ENCODE measurements at regions not wholly inside any gene's neighbourhood (a gene's known extent, or its start where the extent isn't known, plus 50 kb on each side); places are given as distances from the start of the nearest gene placed in this dataset.
"Not testable (repeated sequence)": the region's sequence is repeated elsewhere in the genome, so short reads cannot be mapped to it uniquely, and the experiment has no call there.

DNA sequence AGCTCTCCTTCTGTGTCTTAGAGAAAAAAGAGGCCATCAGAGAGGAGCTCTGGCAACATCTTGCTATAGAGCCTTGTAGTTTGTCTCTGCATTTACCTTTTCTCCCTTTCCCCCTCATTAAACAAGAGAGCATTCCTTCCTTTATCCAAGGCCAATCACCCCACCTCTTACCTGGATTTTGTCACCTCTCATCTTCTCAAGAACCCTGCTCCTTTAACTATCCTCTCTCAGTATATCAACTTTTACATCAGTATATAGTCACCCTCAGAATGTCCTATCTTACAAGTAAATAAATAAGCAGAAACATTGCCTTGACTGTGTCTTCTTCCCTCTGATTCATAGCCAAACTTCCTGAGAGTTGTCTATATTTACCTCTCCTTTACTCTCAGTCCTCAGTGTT is 105.0 kb upstream of the SLC38A2 start:
- H3K27me3 Mint-ChIP-seq (ENCODE audit: low read depth), result peaks cover 2% of the 10 kb centered on the region
- H3K27ac Mint-ChIP-seq, result no peak overlapping the region
- H3K4me3 Mint-ChIP-seq, result no peak overlapping the region
- H3K9me3 Mint-ChIP-seq, result no peaks in the 10 kb centered on the region
- H3K4me1 Mint-ChIP-seq, result peaks cover 14% of the 10 kb centered on the region
- DNase-seq (ENCODE audit: low spot score in 2 of 2, unreplicated experiment in 2 of 2), result no peak
- TF ChIP-seq CTCF (IDR thresholded peaks at IDR 0.05; ENCODE audit: unreplicated experiment), result no peak
- H3K36me3 Mint-ChIP-seq, result no peaks in the 10 kb centered on the region

GRCh38 chr12:46475972-46476645 is 103.5 kb upstream of the SLC38A2 start:
- Mint-ChIP-seq H3K27me3 (ENCODE audit: low read depth) (peaks cover 2% of the 10 kb centered on the region), H3K4me1 (peaks cover 25% of the 10 kb centered on the region), H3K4me3 (no peak overlapping the region), H3K27ac (no peak overlapping the region), H3K36me3 (no peaks in the 10 kb centered on the region), H3K9me3 (no peaks in the 10 kb centered on the region)
- no peak for TF ChIP-seq CTCF (IDR thresholded peaks at IDR 0.05; ENCODE audit: unreplicated experiment)
- DNase-seq (ENCODE audit: low spot score in 2 of 2, unreplicated experiment in 2 of 2), result no peak

DNA sequence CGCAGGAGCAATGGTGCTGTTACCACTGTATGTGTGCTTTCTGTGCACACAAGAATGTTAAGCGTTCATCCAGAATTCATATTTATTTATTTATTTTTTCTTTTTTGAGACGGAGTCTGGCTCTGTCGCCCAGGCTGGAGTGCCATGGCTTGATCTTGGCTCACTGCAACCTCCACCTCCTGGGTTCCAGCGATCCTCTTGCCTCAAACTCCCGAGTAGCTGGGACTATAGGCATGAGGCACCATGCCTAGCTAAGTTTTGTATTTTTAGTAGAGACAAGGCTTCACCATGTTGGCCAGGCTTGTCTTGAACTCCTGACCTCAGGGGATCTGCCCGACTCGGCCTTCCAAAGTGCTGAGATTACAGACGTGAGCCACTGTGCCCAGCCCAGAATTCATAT is 101.8 kb upstream of the SLC38A2 start:
- H3K4me3 Mint-ChIP-seq; H3K27me3 Mint-ChIP-seq (ENCODE audit: low read depth); DNase-seq (ENCODE audit: low spot score in 2 of 2, unreplicated experiment in 2 of 2); H3K36me3 Mint-ChIP-seq; H3K9me3 Mint-ChIP-seq: not testable (repeated sequence)
- H3K4me1 Mint-ChIP-seq, result peaks cover 27% of the 10 kb centered on the region
- H3K27ac Mint-ChIP-seq, result peak overlapping the region; percentile 64

- Mint-ChIP-seq H3K4me3 (no peak overlapping the region), H3K4me1 (peaks cover 27% of the 10 kb centered on the region), H3K36me3 (no peaks in the 10 kb centered on the region), H3K9me3 (no peaks in the 10 kb centered on the region), H3K27ac (peak overlapping the region; percentile 90), H3K27me3 (ENCODE audit: low read depth) (peaks cover 2% of the 10 kb centered on the region)
- no peak for TF ChIP-seq CTCF (IDR thresholded peaks at IDR 0.05; ENCODE audit: unreplicated experiment)
- no peak for DNase-seq (ENCODE audit: low spot score in 2 of 2, unreplicated experiment in 2 of 2)
Observed at GRCh38 chr12:46473634-46474329, 101.2 kb upstream of the SLC38A2 start.

DNA sequence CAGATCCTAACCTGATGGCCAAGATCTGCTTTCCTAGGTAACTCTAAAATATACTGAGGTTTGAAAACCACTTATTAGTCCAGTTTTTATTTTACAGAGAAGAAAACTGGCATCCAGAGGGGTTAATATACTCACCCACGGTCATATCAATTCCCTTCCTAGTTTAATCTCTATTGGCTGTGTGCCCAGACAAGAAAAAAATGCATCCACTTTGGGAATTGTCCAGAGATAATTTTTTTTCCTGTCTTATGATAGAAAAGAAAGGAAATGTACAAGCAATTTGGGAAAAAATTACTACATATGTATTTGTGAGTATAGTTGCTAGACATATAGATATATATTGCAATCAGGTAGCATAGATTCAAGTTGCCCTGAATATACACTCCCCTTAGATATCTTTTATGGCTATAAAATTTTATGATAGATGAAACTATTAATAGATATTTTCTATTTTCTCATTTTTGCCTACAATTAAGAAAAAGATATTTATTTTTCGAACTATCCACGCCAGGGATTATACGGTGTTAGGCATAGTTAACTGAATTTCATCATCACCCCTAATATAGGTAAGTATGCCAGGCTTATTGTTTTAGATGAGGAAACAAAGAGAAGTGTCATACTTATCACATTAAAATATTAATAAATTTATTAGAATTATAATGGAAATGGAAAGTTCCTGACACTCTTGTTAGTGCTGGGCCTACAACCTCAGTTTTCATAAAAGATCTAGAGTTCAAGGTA is 100.5 kb upstream of the SLC38A2 start:
- H3K36me3 Mint-ChIP-seq, result no peaks in the 10 kb centered on the region
- no peaks in the 10 kb centered on the region for H3K9me3 Mint-ChIP-seq
- no peak for TF ChIP-seq CTCF (IDR thresholded peaks at IDR 0.05; ENCODE audit: unreplicated experiment)
- H3K4me1 Mint-ChIP-seq, result peaks cover 27% of the 10 kb centered on the region
- H3K27ac Mint-ChIP-seq, result peak overlapping the region; percentile 90
- no peak for DNase-seq (ENCODE audit: low spot score in 2 of 2, unreplicated experiment in 2 of 2)
- H3K27me3 Mint-ChIP-seq (ENCODE audit: low read depth), result peaks cover 2% of the 10 kb centered on the region
- H3K4me3 Mint-ChIP-seq, result no peak overlapping the region

GRCh38 chr12:46472144-46472705 is 99.7 kb upstream of the SLC38A2 start:
- Mint-ChIP-seq H3K27me3 (ENCODE audit: low read depth) (no peaks in the 10 kb centered on the region), H3K4me1 (peaks cover 27% of the 10 kb centered on the region), H3K36me3 (no peaks in the 10 kb centered on the region), H3K27ac (peak overlapping the region; percentile 4), H3K9me3 (no peaks in the 10 kb centered on the region), H3K4me3 (no peak overlapping the region)
- DNase-seq (ENCODE audit: low spot score in 2 of 2, unreplicated experiment in 2 of 2), result no peak
- no peak for TF ChIP-seq CTCF (IDR thresholded peaks at IDR 0.05; ENCODE audit: unreplicated experiment)
